HFF-Myc (cell line): ENCODE measurements at regions not wholly inside any gene's neighbourhood (a gene's known extent, or its start where the extent isn't known, plus 50 kb on each side); places are given as distances from the start of the nearest gene placed in this dataset.
"Not testable (repeated sequence)": the region's sequence is repeated elsewhere in the genome, so short reads cannot be mapped to it uniquely, and the experiment has no call there.

Experiments
- DNase-seq: peaks from one replicate; pipeline ENCODE4 v3.0.0-alpha.2; 2011; ENCODE audit warnings: low read depth; ENCODE audit errors: extremely low read depth
- H3K4me3 ChIP-seq: replicated peaks from 2 replicates; pipeline ENCODE4 v1.5.1; 2011; ENCODE audit warnings: low read depth, mild to moderate bottlenecking, control low read depth, low read length
- CTCF ChIP-seq: IDR thresholded peaks from 2 replicates; pipeline ENCODE4 v1.5.1; 2012; ENCODE audit warnings: mild to moderate bottlenecking, low read depth, low read length, control low read depth; ENCODE audit errors: missing control alignments

- H3K4me3 ChIP-seq = no peak overlapping the region
- DNase-seq = no peak
Observed at GRCh38 chr12:123055281-123055766, 74.8 kb downstream of the ARL6IP4 start.

GRCh38 chr12:123054371-123054770 is 73.9 kb downstream of the ARL6IP4 start:
- DNase-seq = no peak
- no peak for TF ChIP-seq CTCF
- H3K4me3 ChIP-seq = no peak overlapping the region

More at GRCh38 chr12:123055281-123055766, 74.8 kb downstream of the ARL6IP4 start:
- TF ChIP-seq CTCF = no peak

GRCh38 chr12:123051556-123051955 is 71.1 kb downstream of the ARL6IP4 start:
- TF ChIP-seq CTCF = no peak
- H3K4me3 ChIP-seq = no peak overlapping the region
- no peak for DNase-seq

- TF ChIP-seq CTCF = no peak
- H3K4me3 ChIP-seq = no peak overlapping the region
- DNase-seq = no peak
Observed at GRCh38 chr12:123050913-123051312, 70.4 kb downstream of the ARL6IP4 start.

- no peak overlapping the region for H3K4me3 ChIP-seq
- DNase-seq = no peak
- TF ChIP-seq CTCF = no peak
Observed at GRCh38 chr12:123050331-123050831, 69.9 kb downstream of the ARL6IP4 start.

- TF ChIP-seq CTCF = no peak
- DNase-seq = no peak
Observed at GRCh38 chr12:123049398-123050240, 69.1 kb downstream of the ARL6IP4 start.

GRCh38 chr12:123047892-123048291 is 67.4 kb downstream of the ARL6IP4 start:
- not testable (repeated sequence) for DNase-seq, H3K4me3 ChIP-seq

More at GRCh38 chr12:123049398-123050240, 69.1 kb downstream of the ARL6IP4 start:
- no peak overlapping the region for H3K4me3 ChIP-seq
